AG04450 (cell line): ENCODE measurements at regions not wholly inside any gene's neighbourhood (a gene's known extent, or its start where the extent isn't known, plus 50 kb on each side); places are given as distances from the start of the nearest gene placed in this dataset.

ENCODE experiments used
- CTCF ChIA-PET: fragments of 300-600, 350-600 bp; formaldehyde crosslinking; extraction: SDS; loops from one replicate; lab custom pipeline; 2022; ENCODE audit warnings: antibody characterized with exemption, inconsistent platforms; lab: Charles Lee
- POLR2A ChIA-PET: fragments of 350-600 bp; formaldehyde crosslinking; extraction: SDS; loops from one replicate; lab custom pipeline; 2021; ENCODE audit warnings: antibody characterized with exemption, inconsistent platforms; lab: Yijun Ruan, JAX
- DNase-seq: peaks from one replicate; pipeline ENCODE4 v3.0.0-alpha.2; 2011; ENCODE audit warnings: low read depth, low spot score
- H3K27ac ChIP-seq: one replicate; pipeline ENCODE4 v1.5.1; 2012; ENCODE audit warnings: low read depth, low read length, control low read depth
- H3K27me3 ChIP-seq: one replicate; pipeline ENCODE4 v1.6.0; 2012; ENCODE audit warnings: low read length; ENCODE audit not compliant: control insufficient read depth, insufficient read depth
- H3K4me3 ChIP-seq: 2 replicates; pipeline ENCODE4 v1.5.1; 2011; ENCODE audit warnings: mild to moderate bottlenecking, low read depth, low read length, control low read depth
- H3K9me3 ChIP-seq: 2 replicates; pipeline ENCODE4 v1.5.1; 2012; ENCODE audit warnings: low read length; ENCODE audit not compliant: control insufficient read depth, insufficient read depth
- CTCF ChIP-seq: IDR thresholded peaks from 2 replicates; pipeline ENCODE4 v1.5.1; 2011; ENCODE audit warnings: low read depth, low read length, control low read depth, inconsistent platforms

DNA sequence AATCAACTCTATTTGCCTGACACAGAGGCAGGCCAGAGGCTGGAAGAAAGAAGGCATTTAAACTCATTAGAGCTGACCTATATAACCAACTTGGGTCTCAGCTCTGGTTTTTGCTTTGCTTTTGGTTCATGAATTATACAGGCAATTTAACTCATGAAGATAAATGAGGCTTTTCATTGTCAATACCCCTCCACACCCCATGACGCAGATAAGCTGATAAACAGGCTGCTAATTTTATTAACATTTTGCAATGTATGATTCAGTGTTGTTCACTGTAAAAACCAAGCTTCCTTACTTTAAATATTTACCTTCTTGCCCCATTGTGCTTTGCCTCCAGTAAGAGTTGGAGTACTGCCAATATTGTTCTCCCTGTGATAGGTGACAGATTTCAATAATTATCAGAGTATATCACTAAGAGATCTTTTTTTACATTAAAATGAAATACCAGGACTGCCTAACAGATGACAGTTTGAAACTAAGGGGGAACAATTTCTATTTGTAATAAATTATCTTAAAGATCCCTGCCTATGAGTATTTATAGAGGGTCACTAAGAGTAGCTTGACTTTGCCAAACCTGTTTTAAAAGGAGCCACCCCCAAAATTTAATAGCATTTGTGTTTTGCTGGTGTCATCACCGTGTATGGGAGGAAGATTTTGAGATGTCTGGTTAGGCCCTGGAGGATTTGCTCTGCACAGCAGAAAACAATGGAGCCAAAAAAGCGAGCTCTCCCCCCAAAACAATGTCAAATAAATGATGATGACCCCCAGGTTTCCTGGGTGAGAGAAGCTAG is 472.7 kb upstream of the NBEA start:
- no peak overlapping the region for H3K4me3 ChIP-seq
- H3K27ac ChIP-seq = no peak overlapping the region
- H3K9me3 ChIP-seq = no peaks in the 10 kb centered on the region
- DNase-seq = no peak
- POLR2A ChIA-PET = no interaction called here
- H3K27me3 ChIP-seq = no peaks in the 10 kb centered on the region
- CTCF ChIA-PET = interaction anchor here (0.5 kb wide), 1 partner anchor 1878 kb away, joined by 3 read pairs; no protein-coding TSS in a partner anchor
- TF ChIP-seq CTCF = no peak

DNA sequence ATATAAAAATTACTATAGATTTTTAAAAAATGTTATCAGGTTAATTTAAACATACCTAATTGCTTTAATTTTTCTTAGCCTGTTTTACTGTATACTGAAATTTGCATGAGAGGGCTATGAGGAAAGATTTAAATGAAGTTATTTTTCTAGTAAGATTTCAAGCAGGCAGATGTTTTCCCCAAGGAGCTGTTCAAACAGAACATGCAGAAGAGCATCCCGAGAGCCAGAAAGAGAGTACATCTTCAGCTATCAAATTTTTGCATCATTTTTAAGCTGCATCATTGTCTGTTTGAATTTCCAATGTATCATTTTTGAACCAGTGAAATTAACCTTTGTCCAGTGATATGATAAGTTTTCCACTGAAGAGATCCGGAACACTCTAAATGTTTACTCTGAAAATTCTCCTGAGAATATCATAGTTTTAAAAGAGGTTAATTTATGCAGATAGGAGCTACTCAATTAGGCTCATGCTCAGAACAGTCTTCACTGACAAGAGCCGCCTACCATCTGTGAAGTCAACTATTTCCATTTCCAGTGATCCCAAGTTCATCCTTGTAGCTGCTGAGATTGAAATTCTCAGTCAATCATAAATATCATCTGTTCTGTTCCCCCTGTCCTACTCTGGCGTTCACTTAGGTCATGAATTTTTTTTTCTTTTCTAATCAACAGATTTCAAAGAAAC is 467.7 kb upstream of the NBEA start:
- ChIA-PET CTCF (no interaction called here), POLR2A (no interaction called here)
- Histone ChIP-seq H3K9me3 (no peaks in the 10 kb centered on the region), H3K4me3 (no peak overlapping the region), H3K27me3 (no peaks in the 10 kb centered on the region), H3K27ac (no peak overlapping the region)
- no peak for TF ChIP-seq CTCF
- DNase-seq = no peak

DNA sequence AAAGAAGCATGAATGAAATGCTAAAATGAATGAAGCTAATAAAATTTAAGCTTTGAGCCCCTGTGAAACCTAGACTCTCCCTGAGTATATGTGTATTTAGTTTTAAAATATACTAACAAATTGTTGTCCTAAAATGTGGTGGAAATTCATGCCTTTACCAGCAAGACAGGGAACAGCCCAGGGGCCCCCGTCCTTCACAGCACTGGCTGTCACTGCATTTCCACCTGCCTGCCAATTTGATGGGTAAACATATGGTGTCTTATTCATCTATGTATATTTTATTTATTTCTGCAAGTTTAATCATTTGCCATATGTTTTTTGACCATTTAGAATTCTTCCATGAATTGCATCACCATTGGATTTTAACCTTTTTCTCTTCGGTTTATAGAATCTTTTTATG is 463.7 kb upstream of the NBEA start:
- Histone ChIP-seq H3K9me3 (no peaks in the 10 kb centered on the region), H3K27ac (no peak overlapping the region), H3K4me3 (no peak overlapping the region), H3K27me3 (no peaks in the 10 kb centered on the region)
- CTCF ChIA-PET = no interaction called here
- no peak for TF ChIP-seq CTCF
- POLR2A ChIA-PET = no interaction called here
- no peak for DNase-seq

GRCh38 chr13:34502011-34502410 is 440.1 kb upstream of the NBEA start:
- ChIA-PET POLR2A (no interaction called here), CTCF (no interaction called here)
- Histone ChIP-seq H3K9me3 (no peaks in the 10 kb centered on the region), H3K27ac (no peak overlapping the region), H3K27me3 (no peaks in the 10 kb centered on the region), H3K4me3 (no peak overlapping the region)
- no peak for TF ChIP-seq CTCF
- no peak for DNase-seq

DNA sequence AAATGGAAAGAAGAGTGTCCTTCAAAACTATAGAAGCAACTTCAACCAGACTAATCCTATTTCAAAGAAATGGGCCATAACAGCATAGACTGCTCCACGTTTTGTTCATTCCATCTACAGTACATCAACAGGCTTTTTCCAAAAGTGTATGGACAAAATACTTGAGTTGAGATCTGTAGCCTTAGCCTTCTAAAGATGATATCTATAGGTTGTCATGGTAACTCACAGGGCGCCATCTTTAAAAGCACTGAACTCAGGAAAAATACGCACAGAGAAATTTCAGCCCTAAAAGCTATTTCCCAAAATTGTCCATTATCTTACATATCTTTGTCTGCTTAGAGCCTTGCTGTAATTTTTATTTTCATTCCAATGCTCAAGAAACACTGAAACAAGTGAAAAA is 439.4 kb upstream of the NBEA start:
- Histone ChIP-seq H3K4me3 (no peak overlapping the region), H3K27me3 (no peaks in the 10 kb centered on the region), H3K9me3 (no peaks in the 10 kb centered on the region), H3K27ac (no peak overlapping the region)
- POLR2A ChIA-PET = no interaction called here
- no peak for DNase-seq
- TF ChIP-seq CTCF = no peak
- CTCF ChIA-PET = no interaction called here
